RWPE2 (cell line): ENCODE measurements at regions not wholly inside any gene's neighbourhood (a gene's known extent, or its start where the extent isn't known, plus 50 kb on each side); places are given as distances from the start of the nearest gene placed in this dataset.
A peak's percentile ranks its signal among the peaks of the same experiment; 100 is the strongest.

Source experiments
- ATAC-seq: fragments of 200-7000 bp; cut with Tn5 transposase; 3 replicates; pipeline ENCODE4 v1.9.1; 2021; ENCODE audit warnings: low read depth
- DNase-seq: peaks from one replicate; pipeline ENCODE4 v3.0.0-alpha.2; 2020; ENCODE audit warnings: low spot score
- H3K27ac ChIP-seq: fragments of 450-650 bp; 2 replicates; pipeline ENCODE4 v1.5.1; 2017; ENCODE audit warnings: mild to moderate bottlenecking; ENCODE audit not compliant: poor library complexity, severe bottlenecking
- H3K27me3 ChIP-seq: fragments of 250-450 bp; sonication (Bioruptor Pico); 2 replicates; pipeline ENCODE4 v1.5.1; 2021; ENCODE audit warnings: mild to moderate bottlenecking, moderate library complexity; ENCODE audit not compliant: insufficient read depth, poor library complexity, severe bottlenecking
- H3K36me3 ChIP-seq: fragments of 250-450 bp; sonication (Bioruptor Pico); 2 replicates; pipeline ENCODE4 v1.5.1; 2020; ENCODE audit warnings: low read depth, mild to moderate bottlenecking, moderate library complexity
- H3K4me1 ChIP-seq: fragments of 250-450 bp; sonication (Bioruptor Pico); 2 replicates; pipeline ENCODE4 v1.5.1; 2021; ENCODE audit warnings: mild to moderate bottlenecking, moderate library complexity; ENCODE audit not compliant: insufficient read depth, poor library complexity, severe bottlenecking
- H3K4me3 ChIP-seq: fragments of 250-450 bp; sonication (Bioruptor Pico); 2 replicates; pipeline ENCODE4 v1.5.1; 2021; ENCODE audit warnings: mild to moderate bottlenecking, moderate library complexity; ENCODE audit not compliant: severe bottlenecking
- H3K9me3 ChIP-seq: fragments of 250-450 bp; sonication (Bioruptor Pico); 2 replicates; pipeline ENCODE4 v1.5.1; 2021; ENCODE audit warnings: mild to moderate bottlenecking, moderate library complexity; ENCODE audit not compliant: severe bottlenecking
- CTCF ChIP-seq: fragments of 450-650 bp; IDR thresholded peaks from one replicate; pipeline ENCODE4 v1.5.1; 2017; ENCODE audit warnings: mild to moderate bottlenecking, moderate library complexity; ENCODE audit not compliant: poor library complexity, severe bottlenecking

DNA sequence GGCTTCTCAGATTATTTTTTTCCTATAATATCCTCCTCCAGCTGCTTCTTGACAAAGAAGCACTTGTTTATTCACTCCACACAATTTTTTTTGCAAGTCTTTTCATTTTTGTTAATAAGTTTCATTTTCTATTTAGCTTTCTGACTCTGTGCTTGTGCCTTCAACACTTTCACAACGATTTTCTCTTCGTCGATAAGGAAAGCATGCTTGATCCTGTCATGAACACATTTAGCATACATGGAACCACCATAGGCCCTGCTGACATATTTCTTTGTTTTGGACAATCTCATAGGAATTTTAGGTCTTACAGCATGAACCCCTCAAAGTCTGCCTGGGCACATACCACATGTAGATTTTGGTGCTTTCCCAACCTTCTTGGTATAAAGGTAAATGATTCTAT is 346.0 kb downstream of the KCNRG start:
- Histone ChIP-seq H3K36me3 (no peaks in the 10 kb centered on the region), H3K4me3 (no peak overlapping the region), H3K4me1 (peaks cover 2% of the 10 kb centered on the region), H3K9me3 (no peaks in the 10 kb centered on the region), H3K27ac (no peak overlapping the region), H3K27me3 (no peaks in the 10 kb centered on the region)
- no peak for ATAC-seq
- no peak for TF ChIP-seq CTCF
- DNase-seq = no peak

DNA sequence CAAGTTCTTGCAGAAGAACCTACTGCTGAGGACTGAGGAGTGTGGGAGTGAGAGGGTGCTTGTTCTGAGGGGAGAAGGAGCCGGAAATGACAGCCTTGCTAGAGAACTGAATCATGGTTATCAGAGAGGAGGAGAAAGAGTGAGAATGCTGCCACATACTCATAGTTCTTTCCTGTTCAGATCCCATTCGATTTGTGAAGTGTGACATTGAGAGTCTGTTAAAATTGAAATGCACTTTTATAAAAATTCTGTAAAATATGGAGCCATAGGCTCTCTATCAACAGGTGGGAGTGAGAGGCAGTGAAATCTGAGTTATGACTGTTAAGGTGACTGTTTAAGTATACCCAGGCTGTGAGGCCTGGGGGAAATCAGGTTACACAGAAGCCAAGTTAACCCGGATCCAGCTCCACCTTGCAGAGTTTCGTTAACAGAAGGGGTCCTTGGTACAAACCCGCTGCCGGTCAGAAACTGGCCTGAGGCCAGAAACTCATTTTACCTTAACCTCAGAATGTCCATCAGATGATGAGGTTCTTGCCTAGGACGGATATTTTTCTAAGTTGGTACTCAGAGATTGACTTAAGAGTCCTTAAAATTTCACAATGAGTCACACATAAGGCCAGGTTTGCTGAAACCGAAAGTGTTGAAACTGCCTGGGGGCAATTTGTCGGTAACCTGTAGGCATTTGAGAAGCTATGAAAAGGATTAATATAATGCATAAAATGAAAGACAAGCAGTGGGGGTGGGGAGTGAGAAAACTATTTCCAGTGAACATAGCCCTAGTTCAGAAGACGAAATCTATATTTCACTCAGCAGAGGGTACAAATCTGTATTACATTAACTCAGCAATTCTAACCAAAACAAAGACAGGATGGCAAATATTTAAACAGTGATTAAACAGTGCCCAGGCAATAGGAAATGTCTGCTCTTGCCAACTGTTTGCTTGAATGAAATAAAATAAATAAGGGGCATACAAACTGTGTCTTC is 350.5 kb downstream of the KCNRG start:
- peaks cover 6% of the 10 kb centered on the region for H3K4me1 ChIP-seq
- no peaks in the 10 kb centered on the region for H3K36me3 ChIP-seq
- H3K27me3 ChIP-seq = no peaks in the 10 kb centered on the region
- DNase-seq (peak; percentile 57), ATAC-seq (peak; percentile 61)
- no peaks in the 10 kb centered on the region for H3K9me3 ChIP-seq
- no peak for TF ChIP-seq CTCF
- no peak overlapping the region for H3K4me3 ChIP-seq
- H3K27ac ChIP-seq = no peak overlapping the region

GRCh38 chr13:50366488-50367174 is 351.4 kb downstream of the KCNRG start:
- DNase-seq (no peak), ATAC-seq (no peak)
- Histone ChIP-seq H3K4me3 (no peak overlapping the region), H3K36me3 (no peaks in the 10 kb centered on the region), H3K27ac (no peak overlapping the region), H3K9me3 (no peaks in the 10 kb centered on the region), H3K27me3 (no peaks in the 10 kb centered on the region), H3K4me1 (peaks cover 6% of the 10 kb centered on the region)
- no peak for TF ChIP-seq CTCF

DNA sequence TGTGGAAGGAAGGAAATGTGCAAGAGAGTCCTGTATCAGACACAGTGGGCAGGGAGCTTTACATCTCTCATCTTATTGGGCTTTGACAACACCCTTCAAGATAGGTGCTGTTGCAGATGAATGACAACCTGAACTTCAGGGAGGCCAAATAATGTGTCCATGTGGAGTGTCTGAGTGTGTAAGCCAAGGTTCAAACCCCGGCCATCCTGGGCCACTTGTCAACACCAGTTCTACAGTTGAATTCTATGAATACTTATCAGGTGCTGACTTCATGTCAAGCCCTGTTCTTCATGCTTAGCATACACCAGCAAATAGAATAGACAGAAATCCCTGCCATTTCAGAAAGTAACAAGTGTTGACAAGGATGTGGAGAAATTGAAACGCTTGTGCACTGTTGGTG is 354.4 kb downstream of the KCNRG start:
- H3K36me3 ChIP-seq = no peaks in the 10 kb centered on the region
- H3K4me3 ChIP-seq = no peak overlapping the region
- DNase-seq (no peak), ATAC-seq (no peak)
- peaks cover 6% of the 10 kb centered on the region for H3K4me1 ChIP-seq
- H3K9me3 ChIP-seq = no peaks in the 10 kb centered on the region
- H3K27me3 ChIP-seq = no peaks in the 10 kb centered on the region
- no peak overlapping the region for H3K27ac ChIP-seq
- TF ChIP-seq CTCF = no peak
